ENCODE measurements at regions not wholly inside any gene's neighbourhood (a gene's known extent, or its start where the extent isn't known, plus 50 kb on each side); places are given as distances from the start of the nearest gene placed in this dataset.

DNA sequence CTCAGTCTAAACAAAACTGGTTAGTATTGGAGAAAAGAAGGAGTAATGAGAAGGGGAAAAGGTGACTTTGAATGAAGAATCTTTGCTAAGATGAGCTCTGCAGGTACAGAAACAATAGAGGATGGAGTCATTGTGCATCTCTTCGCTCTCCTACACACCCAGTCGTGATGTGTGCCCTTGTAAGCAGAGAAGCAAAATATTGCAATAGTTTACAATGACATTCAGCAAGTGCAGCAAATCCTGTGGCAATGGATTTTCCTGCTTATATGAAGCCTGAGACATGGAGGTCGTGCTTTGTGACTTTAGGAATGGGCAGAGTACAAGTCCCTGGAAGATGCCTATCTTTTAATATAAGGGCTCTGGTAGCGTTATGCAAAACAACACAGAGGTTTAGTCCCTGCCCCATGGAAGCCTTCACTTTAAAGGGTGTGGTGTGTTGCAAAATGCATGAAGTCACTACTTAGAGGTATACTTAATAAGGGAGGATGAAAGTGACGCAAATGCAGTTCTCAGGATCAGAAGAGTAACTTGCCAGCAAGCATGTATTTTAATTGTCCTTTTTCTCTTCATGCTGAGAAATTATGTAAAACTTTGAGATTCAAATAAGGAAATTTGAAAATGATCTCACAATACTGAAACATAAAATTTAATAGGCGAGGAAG is 88.0 kb upstream of the IVNS1ABP start:
- no peak overlapping the region for H3K9ac ChIP-seq
- no peaks in the 10 kb centered on the region for H3K27me3 ChIP-seq (ENCODE audit: insufficient read depth)
- no peak overlapping the region; a peak in 1 of 4 replicates for H3K4me3 ChIP-seq (ENCODE audit: low read depth in 2 of 2, low read length in 1 of 2)
- no peaks in the 10 kb centered on the region for H3K79me2 ChIP-seq (ENCODE audit: insufficient read depth)
- no peak overlapping the region for H3K27ac ChIP-seq (ENCODE audit: low read depth in 2 of 2, low read length in 1 of 2)
- 73% methylated on average over 6 of the region's 6 CpGs for WGBS (ENCODE audit: low lambda C conversion rate)
- H2AFZ ChIP-seq (ENCODE audit: low read depth), result peak overlapping the region; percentile 61
- H3K9me2 ChIP-seq, result no peaks in the 10 kb centered on the region
- no peaks in the 10 kb centered on the region; a peak in 1 of 4 replicates for H3K4me1 ChIP-seq (ENCODE audit: control insufficient read depth in 1 of 2, insufficient read depth in 2 of 2, low read depth in 1 of 2, low read length in 1 of 2)
- no peak overlapping the region for H3K4me2 ChIP-seq
- TF ChIP-seq, protein P1, sequence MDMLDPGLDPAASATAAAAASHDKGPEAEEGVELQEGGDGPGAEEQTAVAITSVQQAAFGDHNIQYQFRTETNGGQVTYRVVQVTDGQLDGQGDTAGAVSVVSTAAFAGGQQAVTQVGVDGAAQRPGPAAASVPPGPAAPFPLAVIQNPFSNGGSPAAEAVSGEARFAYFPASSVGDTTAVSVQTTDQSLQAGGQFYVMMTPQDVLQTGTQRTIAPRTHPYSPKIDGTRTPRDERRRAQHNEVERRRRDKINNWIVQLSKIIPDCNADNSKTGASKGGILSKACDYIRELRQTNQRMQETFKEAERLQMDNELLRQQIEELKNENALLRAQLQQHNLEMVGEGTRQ (IDR thresholded peaks at IDR 0.05; ENCODE audit: borderline replicate concordance, low read depth, low read length), result no peak
- no peak for TF ChIP-seq EZH2phosphoT487 (IDR thresholded peaks at IDR 0.05; ENCODE audit: borderline replicate concordance, low read depth)
- TF ChIP-seq NFIC (IDR thresholded peaks at IDR 0.05; ENCODE audit: borderline replicate concordance), result no peak
- TF ChIP-seq, protein P2, sequence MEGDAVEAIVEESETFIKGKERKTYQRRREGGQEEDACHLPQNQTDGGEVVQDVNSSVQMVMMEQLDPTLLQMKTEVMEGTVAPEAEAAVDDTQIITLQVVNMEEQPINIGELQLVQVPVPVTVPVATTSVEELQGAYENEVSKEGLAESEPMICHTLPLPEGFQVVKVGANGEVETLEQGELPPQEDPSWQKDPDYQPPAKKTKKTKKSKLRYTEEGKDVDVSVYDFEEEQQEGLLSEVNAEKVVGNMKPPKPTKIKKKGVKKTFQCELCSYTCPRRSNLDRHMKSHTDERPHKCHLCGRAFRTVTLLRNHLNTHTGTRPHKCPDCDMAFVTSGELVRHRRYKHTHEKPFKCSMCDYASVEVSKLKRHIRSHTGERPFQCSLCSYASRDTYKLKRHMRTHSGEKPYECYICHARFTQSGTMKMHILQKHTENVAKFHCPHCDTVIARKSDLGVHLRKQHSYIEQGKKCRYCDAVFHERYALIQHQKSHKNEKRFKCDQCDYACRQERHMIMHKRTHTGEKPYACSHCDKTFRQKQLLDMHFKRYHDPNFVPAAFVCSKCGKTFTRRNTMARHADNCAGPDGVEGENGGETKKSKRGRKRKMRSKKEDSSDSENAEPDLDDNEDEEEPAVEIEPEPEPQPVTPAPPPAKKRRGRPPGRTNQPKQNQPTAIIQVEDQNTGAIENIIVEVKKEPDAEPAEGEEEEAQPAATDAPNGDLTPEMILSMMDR (IDR thresholded peaks at IDR 0.05), result no peak
- no peak for DNase-seq
- H3K9me3 ChIP-seq, result no peaks in the 10 kb centered on the region
- ChIA-PET CTCF (interaction anchor here (1.0 kb wide), 1 partner anchor 191 kb away, joined by 3 read pairs; no protein-coding TSS in a partner anchor), POLR2A (no interaction called here)
- no peaks in the 10 kb centered on the region for H3F3A ChIP-seq (replicated peaks; ENCODE audit: insufficient read depth)
- no peaks in the 10 kb centered on the region for H3K36me3 ChIP-seq (replicated peaks in 1 of 2; ENCODE audit: control insufficient read depth in 1 of 2, insufficient read depth in 2 of 2, low read length in 1 of 2)
- no peaks in the 10 kb centered on the region for H4K20me1 ChIP-seq (ENCODE audit: insufficient read depth)

DNA sequence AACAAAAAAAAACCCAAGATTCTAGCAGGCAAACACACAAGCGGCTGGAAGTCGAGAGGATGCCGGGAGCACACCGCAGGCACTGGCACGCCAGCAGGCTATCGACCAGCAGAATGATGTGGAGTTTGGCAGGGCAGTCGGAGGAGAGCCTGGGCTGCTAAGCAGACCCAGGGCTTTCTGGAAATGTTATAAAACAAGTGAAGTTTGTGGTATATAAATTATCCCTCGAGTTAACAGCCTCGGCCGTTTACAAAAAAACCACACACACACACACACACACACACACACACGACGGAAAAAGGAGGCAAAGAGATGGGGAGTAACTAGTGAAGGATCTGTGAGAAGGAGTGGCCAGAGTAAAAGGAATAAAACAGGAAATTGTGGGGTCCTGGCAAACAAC is 87.2 kb upstream of the IVNS1ABP start:
- Histone ChIP-seq H3K9me2 (no peaks in the 10 kb centered on the region), H3K27ac (ENCODE audit: low read depth in 2 of 2, low read length in 1 of 2) (no peak overlapping the region), H3F3A (replicated peaks; ENCODE audit: insufficient read depth) (no peaks in the 10 kb centered on the region), H2AFZ (ENCODE audit: low read depth) (peak overlapping the region; percentile 61), H3K9me3 (no peaks in the 10 kb centered on the region), H3K4me1 (ENCODE audit: control insufficient read depth in 1 of 2, insufficient read depth in 2 of 2, low read depth in 1 of 2, low read length in 1 of 2) (no peaks in the 10 kb centered on the region; a peak in 1 of 4 replicates), H3K4me3 (ENCODE audit: low read depth in 2 of 2, low read length in 1 of 2) (no peak overlapping the region; a peak in 1 of 4 replicates), H3K79me2 (ENCODE audit: insufficient read depth) (no peaks in the 10 kb centered on the region), H3K4me2 (no peak overlapping the region), H3K27me3 (ENCODE audit: insufficient read depth) (no peaks in the 10 kb centered on the region), H3K9ac (no peak overlapping the region), H4K20me1 (ENCODE audit: insufficient read depth) (no peaks in the 10 kb centered on the region), H3K36me3 (replicated peaks in 1 of 2; ENCODE audit: control insufficient read depth in 1 of 2, insufficient read depth in 2 of 2, low read length in 1 of 2) (no peaks in the 10 kb centered on the region)
- ChIA-PET CTCF (no interaction called here), POLR2A (no interaction called here)
- DNase-seq, result no peak
- 38% methylated on average over 8 of the region's 12 CpGs for WGBS (ENCODE audit: low lambda C conversion rate)
- no peak for TF ChIP-seq CHD2 (IDR thresholded peaks at IDR 0.05; ENCODE audit: low read length, partially characterized antibody)
- no peak for TF ChIP-seq PBX3 (IDR thresholded peaks at IDR 0.05)
- TF ChIP-seq, protein P2 (IDR thresholded peaks at IDR 0.05), result no peak
- TF ChIP-seq YY1 (IDR thresholded peaks at IDR 0.05; ENCODE audit: low read depth), result no peak
- TF ChIP-seq ZBTB33 (IDR thresholded peaks at IDR 0.05; ENCODE audit: borderline replicate concordance, low read depth), result no peak
- no peak for TF ChIP-seq FOXM1 (IDR thresholded peaks at IDR 0.05; ENCODE audit: low read depth)
- TF ChIP-seq MXI1 (IDR thresholded peaks at IDR 0.05; ENCODE audit: low read depth, low read length), result no peak
- TF ChIP-seq IRF3 (IDR thresholded peaks at IDR 0.05; ENCODE audit: low read depth, low read length), result no peak
- TF ChIP-seq RFX5 (IDR thresholded peaks at IDR 0.05; ENCODE audit: low read length), result no peak
- TF ChIP-seq SMC3 (IDR thresholded peaks at IDR 0.05; ENCODE audit: low read depth, low read length), result no peak
- TF ChIP-seq EP300 (IDR thresholded peaks at IDR 0.05; ENCODE audit: borderline replicate concordance in 1 of 2, low read depth in 1 of 2, low read length in 1 of 2), result no peak
- no peak for TF ChIP-seq NRF1 (IDR thresholded peaks at IDR 0.05; ENCODE audit: low read depth, low read length)
- no peak for TF ChIP-seq MEF2A (IDR thresholded peaks at IDR 0.05; ENCODE audit: borderline replicate concordance, low read depth)
- no peak for TF ChIP-seq GATA2 (CRISPR knock-in tag; IDR thresholded peaks at IDR 0.05)
